ENCODE measurements at regions not wholly inside any gene's neighbourhood (a gene's known extent, or its start where the extent isn't known, plus 50 kb on each side); places are given as distances from the start of the nearest gene placed in this dataset.
A peak's percentile ranks its signal among the peaks of the same experiment; 100 is the strongest.

DNA sequence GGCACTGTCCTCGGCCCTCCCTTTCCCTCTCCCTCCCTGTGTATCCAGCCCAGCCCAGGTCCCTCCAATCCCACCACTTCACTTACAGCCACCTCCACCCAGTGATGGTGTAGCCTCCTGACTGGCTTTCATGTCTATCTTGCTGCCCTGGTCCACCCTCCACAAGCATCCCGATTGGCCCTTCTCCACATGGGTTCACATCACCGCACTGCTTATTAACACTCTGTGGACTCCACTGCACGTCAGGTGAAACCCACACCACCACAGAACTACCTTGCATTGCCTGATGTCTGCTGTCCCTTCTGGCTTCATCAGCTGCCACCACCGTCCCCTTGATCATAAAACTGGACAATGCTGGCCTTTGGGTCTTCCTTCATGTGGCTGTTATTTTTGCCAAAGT is 220.4 kb upstream of the ARID1B start:
- H3K27ac ChIP-seq (ENCODE audit: low read length) = no peak overlapping the region

GRCh38 chr6:156555116-156555515 is 222.1 kb upstream of the ARID1B start:
- WGBS (ENCODE audit: insufficient coverage, low lambda C conversion rate) = no CpG with 5 or more reads among the region's 2 CpGs
- no peak overlapping the region for H3K27ac ChIP-seq (ENCODE audit: low read length)
- no peaks in the 10 kb centered on the region for H3K9me3 ChIP-seq (ENCODE audit: control insufficient read depth, low read depth, low read length)

More for the DNA sequence above, 220.4 kb upstream of the ARID1B start:
- DNase-seq = no peak
- Histone ChIP-seq H3K4me1 (ENCODE audit: control insufficient read depth, insufficient read depth, low read length) (no peaks in the 10 kb centered on the region), H3K27me3 (ENCODE audit: control insufficient read depth, insufficient read depth, low read length) (no peaks in the 10 kb centered on the region), H3K4me3 (ENCODE audit: low read length) (no peak overlapping the region), H3K9me3 (ENCODE audit: control insufficient read depth, low read depth, low read length) (peaks cover 3% of the 10 kb centered on the region), H3K36me3 (ENCODE audit: control insufficient read depth, insufficient read depth, low read length) (no peaks in the 10 kb centered on the region)
- no CpG with 5 or more reads among the region's 5 CpGs for WGBS (ENCODE audit: insufficient coverage, low lambda C conversion rate)

DNA sequence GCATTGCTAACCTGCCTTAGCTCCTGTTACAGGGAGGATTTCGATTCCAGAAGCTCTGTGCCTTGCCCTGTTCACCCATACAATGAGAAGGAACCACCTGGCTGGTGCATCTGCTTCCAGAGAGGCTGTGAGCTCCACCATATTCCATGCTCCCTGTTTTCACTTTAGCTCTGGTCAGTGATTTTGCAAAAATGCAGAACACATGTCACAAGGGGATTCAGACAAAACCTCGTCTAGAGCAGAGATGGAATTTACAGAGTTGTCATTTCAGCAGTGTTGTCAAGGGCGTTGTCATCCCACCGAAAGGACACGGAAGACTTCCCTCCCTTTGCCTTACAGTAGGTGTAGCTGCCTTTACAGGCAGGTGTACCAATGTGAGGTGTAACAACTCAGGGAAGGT is 223.0 kb upstream of the ARID1B start:
- no peak overlapping the region for H3K4me3 ChIP-seq (ENCODE audit: low read length)
- no peaks in the 10 kb centered on the region for H3K9me3 ChIP-seq (ENCODE audit: control insufficient read depth, low read depth, low read length)
- H3K27me3 ChIP-seq (ENCODE audit: control insufficient read depth, insufficient read depth, low read length) = no peaks in the 10 kb centered on the region
- no peaks in the 10 kb centered on the region for H3K4me1 ChIP-seq (ENCODE audit: control insufficient read depth, insufficient read depth, low read length)
- WGBS (ENCODE audit: insufficient coverage, low lambda C conversion rate) = no CpG with 5 or more reads among the region's 5 CpGs
- H3K36me3 ChIP-seq (ENCODE audit: control insufficient read depth, insufficient read depth, low read length) = no peaks in the 10 kb centered on the region
- H3K27ac ChIP-seq (ENCODE audit: low read length) = no peak overlapping the region
- no peak for DNase-seq

More at GRCh38 chr6:156555116-156555515, 222.1 kb upstream of the ARID1B start:
- Histone ChIP-seq H3K4me3 (ENCODE audit: low read length) (no peak overlapping the region), H3K27me3 (ENCODE audit: control insufficient read depth, insufficient read depth, low read length) (no peaks in the 10 kb centered on the region), H3K36me3 (ENCODE audit: control insufficient read depth, insufficient read depth, low read length) (no peaks in the 10 kb centered on the region), H3K4me1 (ENCODE audit: control insufficient read depth, insufficient read depth, low read length) (no peaks in the 10 kb centered on the region)
- no peak for DNase-seq

GRCh38 chr6:156552849-156553248 is 224.3 kb upstream of the ARID1B start:
- Histone ChIP-seq H3K36me3 (ENCODE audit: control insufficient read depth, insufficient read depth, low read length) (no peaks in the 10 kb centered on the region), H3K27me3 (ENCODE audit: control insufficient read depth, insufficient read depth, low read length) (no peaks in the 10 kb centered on the region), H3K4me1 (ENCODE audit: control insufficient read depth, insufficient read depth, low read length) (no peaks in the 10 kb centered on the region), H3K4me3 (ENCODE audit: low read length) (no peak overlapping the region), H3K9me3 (ENCODE audit: control insufficient read depth, low read depth, low read length) (no peaks in the 10 kb centered on the region), H3K27ac (ENCODE audit: low read length) (no peak overlapping the region)
- no peak for DNase-seq
- 100% methylated on average over 3 of the region's 9 CpGs for WGBS (ENCODE audit: insufficient coverage, low lambda C conversion rate)

DNA sequence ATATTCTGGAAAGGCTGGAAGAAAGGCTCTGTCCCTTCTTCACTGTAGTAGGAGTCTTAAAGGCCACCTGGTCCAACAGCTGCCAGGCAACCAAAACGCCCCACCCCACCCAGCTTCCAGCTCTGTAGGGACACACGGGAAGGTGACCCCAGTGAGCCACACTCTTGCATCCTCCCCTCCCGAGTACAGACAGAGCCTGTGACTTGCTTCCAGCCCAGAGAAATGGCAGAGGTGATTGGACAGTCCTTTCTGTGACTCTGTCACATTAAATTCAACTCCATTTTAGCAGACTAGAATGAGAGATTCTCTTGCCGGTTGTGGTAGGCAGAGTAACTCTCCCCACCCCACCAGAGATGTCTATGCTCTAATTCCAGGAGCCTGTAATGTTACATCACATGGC is 226.2 kb upstream of the ARID1B start:
- no peak overlapping the region for H3K27ac ChIP-seq (ENCODE audit: low read length)
- WGBS (ENCODE audit: insufficient coverage, low lambda C conversion rate) = no CpG with 5 or more reads among the region's 4 CpGs

GRCh38 chr6:156545931-156546330 is 231.2 kb upstream of the ARID1B start:
- no CpG with 5 or more reads among the region's 3 CpGs for WGBS (ENCODE audit: insufficient coverage, low lambda C conversion rate)
- H3K9me3 ChIP-seq (ENCODE audit: control insufficient read depth, low read depth, low read length) = no peaks in the 10 kb centered on the region
- H3K27ac ChIP-seq (ENCODE audit: low read length) = no peak overlapping the region
- H3K4me1 ChIP-seq (ENCODE audit: control insufficient read depth, insufficient read depth, low read length) = no peaks in the 10 kb centered on the region
- peaks cover 3% of the 10 kb centered on the region for H3K27me3 ChIP-seq (ENCODE audit: control insufficient read depth, insufficient read depth, low read length)
- no peaks in the 10 kb centered on the region for H3K36me3 ChIP-seq (ENCODE audit: control insufficient read depth, insufficient read depth, low read length)
- DNase-seq = no peak
- H3K4me3 ChIP-seq (ENCODE audit: low read length) = no peak overlapping the region

More for the DNA sequence above, 226.2 kb upstream of the ARID1B start:
- Histone ChIP-seq H3K4me1 (ENCODE audit: control insufficient read depth, insufficient read depth, low read length) (no peaks in the 10 kb centered on the region), H3K36me3 (ENCODE audit: control insufficient read depth, insufficient read depth, low read length) (no peaks in the 10 kb centered on the region), H3K27me3 (ENCODE audit: control insufficient read depth, insufficient read depth, low read length) (no peaks in the 10 kb centered on the region), H3K4me3 (ENCODE audit: low read length) (no peak overlapping the region), H3K9me3 (ENCODE audit: control insufficient read depth, low read depth, low read length) (no peaks in the 10 kb centered on the region)
- DNase-seq = no peak

- WGBS (ENCODE audit: insufficient coverage, low lambda C conversion rate) = no CpG with 5 or more reads among the region's 3 CpGs
- no peak for DNase-seq
- Histone ChIP-seq H3K4me1 (ENCODE audit: control insufficient read depth, insufficient read depth, low read length) (no peaks in the 10 kb centered on the region), H3K9me3 (ENCODE audit: control insufficient read depth, low read depth, low read length) (no peaks in the 10 kb centered on the region), H3K27me3 (ENCODE audit: control insufficient read depth, insufficient read depth, low read length) (peaks cover 3% of the 10 kb centered on the region), H3K4me3 (ENCODE audit: low read length) (no peak overlapping the region), H3K27ac (ENCODE audit: low read length) (no peak overlapping the region), H3K36me3 (ENCODE audit: control insufficient read depth, insufficient read depth, low read length) (no peaks in the 10 kb centered on the region)
These were observed 232.2 kb upstream of the ARID1B start for GRCh38 chr6:156545021-156545420.

- H3K27me3 ChIP-seq (ENCODE audit: control insufficient read depth, insufficient read depth, low read length) = peaks cover 3% of the 10 kb centered on the region
- H3K4me1 ChIP-seq (ENCODE audit: control insufficient read depth, insufficient read depth, low read length) = no peaks in the 10 kb centered on the region
- H3K9me3 ChIP-seq (ENCODE audit: control insufficient read depth, low read depth, low read length) = no peaks in the 10 kb centered on the region
- no peak overlapping the region for H3K4me3 ChIP-seq (ENCODE audit: low read length)
- no peak for DNase-seq
- WGBS (ENCODE audit: insufficient coverage, low lambda C conversion rate) = 97% methylated on average over 6 of the region's 7 CpGs
- no peaks in the 10 kb centered on the region for H3K36me3 ChIP-seq (ENCODE audit: control insufficient read depth, insufficient read depth, low read length)
- no peak overlapping the region for H3K27ac ChIP-seq (ENCODE audit: low read length)
These were observed 233.1 kb upstream of the ARID1B start for GRCh38 chr6:156544046-156544445.

DNA sequence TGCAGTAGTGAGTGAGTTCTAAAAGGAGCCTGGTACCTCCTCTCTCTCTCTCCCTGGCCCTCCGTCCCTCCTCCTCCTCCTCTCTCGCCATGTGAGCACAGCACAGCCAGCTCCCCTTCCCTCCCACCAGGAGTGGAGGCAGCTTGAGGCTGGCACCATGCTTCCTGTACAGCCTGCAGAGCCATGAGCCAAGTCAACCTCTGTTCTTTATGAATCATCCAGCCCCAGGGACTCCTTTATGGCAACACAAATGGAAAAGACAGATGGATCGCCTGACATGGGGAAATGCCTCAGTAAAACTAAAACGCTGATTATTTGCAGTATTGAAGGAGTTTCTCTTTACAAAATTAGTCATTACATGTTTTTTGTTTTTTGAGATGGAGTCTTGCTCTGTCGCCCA is 233.7 kb upstream of the ARID1B start:
- no peaks in the 10 kb centered on the region for H3K9me3 ChIP-seq (ENCODE audit: control insufficient read depth, low read depth, low read length)
- H3K27ac ChIP-seq (ENCODE audit: low read length) = no peak overlapping the region
- peaks cover 3% of the 10 kb centered on the region for H3K27me3 ChIP-seq (ENCODE audit: control insufficient read depth, insufficient read depth, low read length)
- no peaks in the 10 kb centered on the region for H3K36me3 ChIP-seq (ENCODE audit: control insufficient read depth, insufficient read depth, low read length)
- H3K4me1 ChIP-seq (ENCODE audit: control insufficient read depth, insufficient read depth, low read length) = no peaks in the 10 kb centered on the region
- DNase-seq = no peak
- no peak overlapping the region for H3K4me3 ChIP-seq (ENCODE audit: low read length)
- WGBS (ENCODE audit: insufficient coverage, low lambda C conversion rate) = no CpG with 5 or more reads among the region's 5 CpGs

DNA sequence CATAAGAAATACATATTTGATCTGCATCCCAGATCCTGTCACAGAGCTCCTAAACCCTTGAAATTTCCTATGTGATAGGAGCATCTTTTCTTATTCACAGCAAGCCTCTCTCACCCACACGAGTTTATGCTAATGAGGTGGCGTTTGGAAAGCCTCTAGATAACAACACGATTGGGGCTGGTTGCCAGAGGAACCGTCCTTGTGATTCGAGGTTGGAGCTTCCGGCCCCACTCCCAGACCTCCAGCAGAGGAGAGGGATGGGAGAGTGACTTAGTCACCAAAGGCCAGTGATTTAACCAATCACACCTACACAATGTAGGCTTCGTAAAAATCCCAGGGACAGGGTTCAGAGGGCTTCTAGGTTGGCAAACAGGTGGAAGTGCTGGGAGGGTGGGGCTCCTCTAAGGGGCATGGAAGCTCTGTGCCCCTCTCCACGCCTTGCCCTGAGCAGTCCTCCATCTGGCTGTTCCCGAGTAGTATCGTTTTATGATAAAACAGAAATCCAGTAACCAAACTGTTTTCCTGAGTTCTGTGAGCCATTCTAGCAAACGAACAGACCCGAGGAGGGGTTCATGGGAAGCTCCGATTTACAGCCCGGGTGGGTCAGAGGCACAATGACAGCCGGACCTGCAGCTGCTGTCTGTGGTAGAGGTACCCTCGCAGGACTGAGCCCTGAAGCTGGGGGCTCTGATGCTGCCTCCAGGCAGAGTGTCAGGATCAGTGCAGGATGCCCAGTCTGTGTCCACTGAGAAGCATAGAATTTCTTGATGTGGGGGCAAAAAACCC is 238.1 kb upstream of the ARID1B start:
- Histone ChIP-seq H3K4me1 (ENCODE audit: control insufficient read depth, insufficient read depth, low read length) (no peaks in the 10 kb centered on the region), H3K4me3 (ENCODE audit: low read length) (no peak overlapping the region), H3K9me3 (ENCODE audit: control insufficient read depth, low read depth, low read length) (no peaks in the 10 kb centered on the region), H3K36me3 (ENCODE audit: control insufficient read depth, insufficient read depth, low read length) (no peaks in the 10 kb centered on the region), H3K27me3 (ENCODE audit: control insufficient read depth, insufficient read depth, low read length) (no peaks in the 10 kb centered on the region), H3K27ac (ENCODE audit: low read length) (no peak overlapping the region)
- no CpG with 5 or more reads among the region's 16 CpGs for WGBS (ENCODE audit: insufficient coverage, low lambda C conversion rate)
- peak in 1 of 2 donors; percentile 4 for DNase-seq

- WGBS (ENCODE audit: insufficient coverage, low lambda C conversion rate) = no CpG with 5 or more reads among the region's 3 CpGs
- no peak overlapping the region for H3K27ac ChIP-seq (ENCODE audit: low read length)
- no peak for DNase-seq
- no peaks in the 10 kb centered on the region for H3K4me1 ChIP-seq (ENCODE audit: control insufficient read depth, insufficient read depth, low read length)
- no peaks in the 10 kb centered on the region for H3K9me3 ChIP-seq (ENCODE audit: control insufficient read depth, low read depth, low read length)
- no peaks in the 10 kb centered on the region for H3K27me3 ChIP-seq (ENCODE audit: control insufficient read depth, insufficient read depth, low read length)
- H3K36me3 ChIP-seq (ENCODE audit: control insufficient read depth, insufficient read depth, low read length) = no peaks in the 10 kb centered on the region
- H3K4me3 ChIP-seq (ENCODE audit: low read length) = no peak overlapping the region
These were observed 242.6 kb upstream of the ARID1B start for GRCh38 chr6:156534594-156534993.

Measured in large intestine (tissue), 3 donors.